ENCODE measurements at regions not wholly inside any gene's neighbourhood (a gene's known extent, or its start where the extent isn't known, plus 50 kb on each side); places are given as distances from the start of the nearest gene placed in this dataset.
"Not testable (repeated sequence)": the region's sequence is repeated elsewhere in the genome, so short reads cannot be mapped to it uniquely, and the experiment has no call there.

DNA sequence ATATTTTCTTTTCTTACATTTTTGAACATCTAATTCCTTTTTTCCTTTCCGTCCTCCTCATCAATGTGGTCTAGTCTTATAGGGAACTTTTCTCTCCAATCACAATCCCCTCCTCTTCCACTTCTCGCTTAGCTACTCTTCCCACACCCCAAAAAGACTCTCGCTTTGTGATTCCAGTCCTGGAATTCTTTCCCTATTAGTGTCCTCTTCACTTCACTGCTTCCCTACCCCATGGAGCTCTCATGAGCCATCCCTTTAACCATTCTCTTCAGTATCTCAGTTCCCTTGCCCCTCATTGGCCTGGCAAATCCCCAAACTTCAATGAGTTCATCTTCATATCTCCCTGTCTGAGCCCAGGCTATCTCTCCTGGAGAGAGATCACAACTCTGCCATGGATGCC lies 55.3 kb upstream of the CEP85L start:
- Histone ChIP-seq H3F3A (ENCODE audit: control insufficient read depth, insufficient read depth) (no peaks in the 10 kb centered on the region), H3K4me3 (ENCODE audit: low read length) (no peak overlapping the region), H3K36me3 (ENCODE audit: control insufficient read depth, low read length) (peaks cover 4% of the 10 kb centered on the region; the same call in 1 of the 2 replicates), H3K27ac (ENCODE audit: low read depth, low read length) (no peak overlapping the region), H3K4me1 (ENCODE audit: control insufficient read depth, low read length) (peaks cover 59% of the 10 kb centered on the region), H3K79me2 (ENCODE audit: control insufficient read depth, low read length) (peaks cover 30% of the 10 kb centered on the region), H3K9me3 (ENCODE audit: control insufficient read depth, insufficient read depth, low read length) (no peaks in the 10 kb centered on the region), H4K20me1 (ENCODE audit: control insufficient read depth, insufficient read depth, low read depth, low read length) (no peaks in the 10 kb centered on the region), H3K27me3 (ENCODE audit: control insufficient read depth, low read length) (no peaks in the 10 kb centered on the region), H3K4me2 (ENCODE audit: low read length) (peak overlapping the region; percentile 10; the same call in 1 of the 2 replicates), H3K9me2 (replicated peaks; ENCODE audit: control insufficient read depth, low read length) (no peaks in the 10 kb centered on the region)
- TF ChIP-seq EZH2phosphoT487 (IDR thresholded peaks at IDR 0.05; ENCODE audit: borderline replicate concordance, low read length): no peak
- TF ChIP-seq, protein P1, sequence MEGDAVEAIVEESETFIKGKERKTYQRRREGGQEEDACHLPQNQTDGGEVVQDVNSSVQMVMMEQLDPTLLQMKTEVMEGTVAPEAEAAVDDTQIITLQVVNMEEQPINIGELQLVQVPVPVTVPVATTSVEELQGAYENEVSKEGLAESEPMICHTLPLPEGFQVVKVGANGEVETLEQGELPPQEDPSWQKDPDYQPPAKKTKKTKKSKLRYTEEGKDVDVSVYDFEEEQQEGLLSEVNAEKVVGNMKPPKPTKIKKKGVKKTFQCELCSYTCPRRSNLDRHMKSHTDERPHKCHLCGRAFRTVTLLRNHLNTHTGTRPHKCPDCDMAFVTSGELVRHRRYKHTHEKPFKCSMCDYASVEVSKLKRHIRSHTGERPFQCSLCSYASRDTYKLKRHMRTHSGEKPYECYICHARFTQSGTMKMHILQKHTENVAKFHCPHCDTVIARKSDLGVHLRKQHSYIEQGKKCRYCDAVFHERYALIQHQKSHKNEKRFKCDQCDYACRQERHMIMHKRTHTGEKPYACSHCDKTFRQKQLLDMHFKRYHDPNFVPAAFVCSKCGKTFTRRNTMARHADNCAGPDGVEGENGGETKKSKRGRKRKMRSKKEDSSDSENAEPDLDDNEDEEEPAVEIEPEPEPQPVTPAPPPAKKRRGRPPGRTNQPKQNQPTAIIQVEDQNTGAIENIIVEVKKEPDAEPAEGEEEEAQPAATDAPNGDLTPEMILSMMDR (IDR thresholded peaks at IDR 0.05; ENCODE audit: low read depth, low read length, poor library complexity, severe bottlenecking): no peak

DNA sequence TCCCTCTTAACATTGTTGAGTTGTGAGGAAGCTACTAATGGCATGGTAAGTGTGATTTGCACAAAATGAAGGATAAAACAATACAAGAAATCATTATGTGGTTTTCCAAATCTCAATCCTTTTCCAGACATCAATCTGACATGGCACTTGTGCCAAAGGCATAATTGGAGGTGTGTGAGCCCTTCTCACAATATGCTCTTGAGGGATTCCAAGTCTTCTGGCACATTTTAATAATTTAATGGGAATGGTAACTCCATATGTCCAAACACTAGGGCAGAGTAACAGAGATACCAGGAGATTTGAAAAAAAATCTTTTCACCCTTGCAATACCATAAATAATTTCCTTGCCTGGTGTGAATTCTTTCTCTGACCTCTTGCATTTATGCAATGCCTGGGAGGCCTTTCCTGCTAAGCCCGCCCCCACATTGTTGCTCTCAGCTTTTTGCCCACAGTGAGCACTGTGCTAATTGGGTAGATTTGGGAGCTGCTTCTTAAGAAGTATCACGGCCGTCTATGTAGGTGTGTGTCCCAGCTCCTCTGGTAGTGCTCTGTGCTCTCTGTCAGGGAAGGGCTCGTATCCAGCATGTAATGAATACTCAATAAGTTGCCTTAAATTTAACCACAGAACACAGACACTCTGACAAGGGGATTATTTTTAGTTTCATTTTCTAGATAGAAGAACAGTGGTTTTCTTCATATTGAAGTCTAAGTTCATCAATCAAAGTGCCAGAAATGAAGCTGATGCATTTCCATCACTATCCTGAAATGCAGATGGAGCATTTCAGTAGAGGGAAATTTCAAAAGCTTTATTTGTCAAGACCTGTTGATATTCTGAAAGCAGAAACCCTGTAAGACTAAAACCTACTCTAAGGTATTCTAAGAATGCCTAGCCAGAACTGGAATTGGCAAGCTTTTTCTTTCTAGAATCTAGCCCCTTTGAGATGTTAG lies 54.4 kb upstream of the CEP85L start:
- no peaks in the 10 kb centered on the region for H3K9me3 ChIP-seq (ENCODE audit: control insufficient read depth, insufficient read depth, low read length)
- H3K4me3 ChIP-seq (ENCODE audit: low read length): no peak overlapping the region; the same call in 1 of the 2 replicates
- no peaks in the 10 kb centered on the region for H3K27me3 ChIP-seq (ENCODE audit: control insufficient read depth, low read length)
- peaks cover 30% of the 10 kb centered on the region for H3K79me2 ChIP-seq (ENCODE audit: control insufficient read depth, low read length)
- peaks cover 58% of the 10 kb centered on the region for H3K4me1 ChIP-seq (ENCODE audit: control insufficient read depth, low read length)
- TF ChIP-seq EZH2phosphoT487 (IDR thresholded peaks at IDR 0.05; ENCODE audit: borderline replicate concordance, low read length): no peak
- TF ChIP-seq, protein P1 (IDR thresholded peaks at IDR 0.05; ENCODE audit: low read depth, low read length, poor library complexity, severe bottlenecking): no peak
- H3K4me2 ChIP-seq (ENCODE audit: low read length): peak overlapping the region; percentile 10
- H3K36me3 ChIP-seq (ENCODE audit: control insufficient read depth, low read length): peaks cover 4% of the 10 kb centered on the region; the same call in 1 of the 2 replicates
- no peaks in the 10 kb centered on the region for H3K9me2 ChIP-seq (replicated peaks; ENCODE audit: control insufficient read depth, low read length)
- no peaks in the 10 kb centered on the region for H4K20me1 ChIP-seq (ENCODE audit: control insufficient read depth, insufficient read depth, low read depth, low read length)
- no peaks in the 10 kb centered on the region for H3F3A ChIP-seq (ENCODE audit: control insufficient read depth, insufficient read depth)
- no peak overlapping the region for H3K27ac ChIP-seq (ENCODE audit: low read depth, low read length)

DNA sequence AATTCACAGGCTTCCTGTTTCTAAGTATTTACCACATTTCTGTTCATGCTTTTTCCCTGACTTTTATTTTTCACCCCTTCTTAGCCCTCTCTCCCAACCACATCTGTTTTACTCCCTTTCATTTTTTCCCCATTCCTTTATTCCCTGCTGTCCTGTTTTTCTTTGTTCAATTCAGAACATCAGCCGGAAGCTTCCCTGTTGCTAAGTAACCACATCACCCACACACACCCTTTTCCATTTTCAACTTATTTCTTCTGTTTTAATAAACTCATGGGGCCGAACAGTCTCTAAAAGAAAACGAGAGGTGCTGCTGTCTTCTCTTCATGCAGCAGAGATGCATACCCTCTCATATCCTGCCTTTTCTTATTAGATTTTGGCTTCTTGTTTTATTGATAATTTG lies 53.5 kb upstream of the CEP85L start:
- Histone ChIP-seq H3K4me2 (ENCODE audit: low read length) (peak overlapping the region; percentile 10; the same call in 1 of the 2 replicates), H3K27ac (ENCODE audit: low read depth, low read length) (no peak overlapping the region)

DNA sequence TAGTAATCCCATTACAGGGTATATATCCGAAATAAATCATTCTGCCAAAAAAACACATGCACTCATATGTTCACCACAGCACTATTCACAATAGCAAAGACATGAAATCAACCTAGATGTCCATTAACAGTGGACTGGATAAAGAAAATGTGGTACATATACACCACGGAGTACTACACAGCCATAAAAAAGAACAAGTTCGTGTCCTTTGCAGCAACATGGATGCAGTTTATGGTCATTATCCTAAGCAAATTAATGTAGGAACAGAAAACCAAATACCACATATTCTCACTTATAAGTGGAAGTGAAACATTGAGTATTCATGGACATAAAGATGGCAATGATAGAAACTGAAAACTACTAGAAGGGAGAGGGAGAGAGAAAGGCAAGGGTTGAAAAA lies 49.9 kb upstream of the CEP85L start:
- not testable (repeated sequence) for H3K27me3 ChIP-seq (ENCODE audit: control insufficient read depth, low read length); H3F3A ChIP-seq (ENCODE audit: control insufficient read depth, insufficient read depth); H3K27ac ChIP-seq (ENCODE audit: low read depth, low read length); H3K9me2 ChIP-seq (replicated peaks; ENCODE audit: control insufficient read depth, low read length); H3K36me3 ChIP-seq (ENCODE audit: control insufficient read depth, low read length); H3K9me3 ChIP-seq (ENCODE audit: control insufficient read depth, insufficient read depth, low read length); H4K20me1 ChIP-seq (ENCODE audit: control insufficient read depth, insufficient read depth, low read depth, low read length); H3K4me3 ChIP-seq (ENCODE audit: low read length); H3K79me2 ChIP-seq (ENCODE audit: control insufficient read depth, low read length); H3K4me2 ChIP-seq (ENCODE audit: low read length)
- H3K4me1 ChIP-seq (ENCODE audit: control insufficient read depth, low read length): peaks cover 24% of the 10 kb centered on the region

More for the DNA sequence above, 53.5 kb upstream of the CEP85L start:
- H3K4me3 ChIP-seq (ENCODE audit: low read length): no peak overlapping the region; the same call in 1 of the 2 replicates
- H3K27me3 ChIP-seq (ENCODE audit: control insufficient read depth, low read length): no peaks in the 10 kb centered on the region
- peaks cover 30% of the 10 kb centered on the region for H3K79me2 ChIP-seq (ENCODE audit: control insufficient read depth, low read length)
- no peaks in the 10 kb centered on the region for H4K20me1 ChIP-seq (ENCODE audit: control insufficient read depth, insufficient read depth, low read depth, low read length)
- H3F3A ChIP-seq (ENCODE audit: control insufficient read depth, insufficient read depth): no peaks in the 10 kb centered on the region
- no peaks in the 10 kb centered on the region for H3K9me3 ChIP-seq (ENCODE audit: control insufficient read depth, insufficient read depth, low read length)
- H3K9me2 ChIP-seq (replicated peaks; ENCODE audit: control insufficient read depth, low read length): no peaks in the 10 kb centered on the region
- peaks cover 49% of the 10 kb centered on the region for H3K4me1 ChIP-seq (ENCODE audit: control insufficient read depth, low read length)
- peaks cover 4% of the 10 kb centered on the region; the same call in 1 of the 2 replicates for H3K36me3 ChIP-seq (ENCODE audit: control insufficient read depth, low read length)
- TF ChIP-seq, protein P1 (IDR thresholded peaks at IDR 0.05; ENCODE audit: low read depth, low read length, poor library complexity, severe bottlenecking): no peak
- no peak for TF ChIP-seq EZH2phosphoT487 (IDR thresholded peaks at IDR 0.05; ENCODE audit: borderline replicate concordance, low read length)

All from DOHH2 (cell line).